GM19328 (cell line): ENCODE measurements at regions not wholly inside any gene's neighbourhood (a gene's known extent, or its start where the extent isn't known, plus 50 kb on each side); places are given as distances from the start of the nearest gene placed in this dataset.

ENCODE experiments used
- ATAC-seq: cut with Tn5 transposase; IDR thresholded peaks from one replicate; pipeline ENCODE4 v1.9.1; 2021; ENCODE audit warnings: mild to moderate bottlenecking, moderate library complexity; ENCODE audit not compliant: unreplicated experiment

DNA sequence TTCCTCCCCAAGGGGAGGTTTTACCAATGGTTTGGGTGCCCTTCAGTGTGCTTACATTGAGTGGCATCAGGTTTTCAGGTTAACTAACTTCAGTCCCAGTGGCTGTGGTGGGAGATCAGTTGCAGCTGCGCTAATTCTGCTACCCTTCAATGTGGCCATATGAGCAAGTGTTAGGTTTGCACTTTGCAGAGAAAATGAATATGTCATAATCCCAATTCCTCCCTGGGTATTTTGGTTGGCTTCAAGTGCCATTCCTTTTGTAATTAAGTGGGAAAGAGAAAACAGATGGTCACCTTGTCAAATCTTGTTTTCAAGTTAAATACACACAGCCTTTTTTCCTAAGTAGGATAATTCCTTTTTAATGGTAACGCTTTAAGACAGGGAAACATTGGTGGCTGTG lies 236.2 kb downstream of the TLE4 start:
- no peak for ATAC-seq

- ATAC-seq = no peak
Observed at GRCh38 chr9:79806086-79806485, 234.3 kb downstream of the TLE4 start.

DNA sequence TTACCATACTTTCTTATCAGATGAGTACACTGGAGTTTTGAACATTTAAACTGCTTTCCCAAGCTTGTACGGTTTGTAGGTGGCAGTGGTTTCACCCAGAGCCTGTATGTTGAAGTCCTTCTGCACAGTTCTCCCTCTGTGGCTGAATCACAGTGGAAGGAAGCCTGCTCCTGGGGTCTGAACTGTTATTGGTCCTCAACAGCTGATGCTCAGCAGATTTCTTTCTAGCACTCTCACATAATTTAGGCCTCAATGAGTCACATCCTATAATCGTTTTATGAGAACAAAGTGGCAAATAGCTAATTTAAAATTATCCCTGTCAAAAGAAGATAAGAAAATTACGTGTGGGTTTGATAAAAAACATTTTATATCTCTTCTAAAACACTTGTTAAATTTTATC lies 229.7 kb downstream of the TLE4 start:
- no peak for ATAC-seq

DNA sequence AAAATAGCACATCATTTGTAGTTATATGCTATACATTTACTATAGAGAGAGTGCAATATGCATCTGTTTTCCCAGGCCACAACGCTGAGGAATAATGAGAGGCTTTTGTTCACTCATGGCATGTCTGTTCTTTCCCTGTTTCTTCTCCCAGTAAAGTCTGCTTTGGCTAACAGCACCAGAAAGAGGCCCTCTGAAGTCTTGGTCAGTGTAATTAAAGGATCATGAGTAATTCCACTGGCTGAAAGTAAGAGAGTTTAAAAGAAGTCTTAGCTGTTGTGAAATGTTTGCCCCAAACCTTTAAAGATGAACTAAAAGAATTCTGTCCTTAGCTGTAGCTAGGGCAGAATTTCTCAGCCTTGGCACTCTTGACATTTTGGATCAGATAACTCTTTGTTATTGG lies 228.8 kb downstream of the TLE4 start:
- no peak for ATAC-seq

DNA sequence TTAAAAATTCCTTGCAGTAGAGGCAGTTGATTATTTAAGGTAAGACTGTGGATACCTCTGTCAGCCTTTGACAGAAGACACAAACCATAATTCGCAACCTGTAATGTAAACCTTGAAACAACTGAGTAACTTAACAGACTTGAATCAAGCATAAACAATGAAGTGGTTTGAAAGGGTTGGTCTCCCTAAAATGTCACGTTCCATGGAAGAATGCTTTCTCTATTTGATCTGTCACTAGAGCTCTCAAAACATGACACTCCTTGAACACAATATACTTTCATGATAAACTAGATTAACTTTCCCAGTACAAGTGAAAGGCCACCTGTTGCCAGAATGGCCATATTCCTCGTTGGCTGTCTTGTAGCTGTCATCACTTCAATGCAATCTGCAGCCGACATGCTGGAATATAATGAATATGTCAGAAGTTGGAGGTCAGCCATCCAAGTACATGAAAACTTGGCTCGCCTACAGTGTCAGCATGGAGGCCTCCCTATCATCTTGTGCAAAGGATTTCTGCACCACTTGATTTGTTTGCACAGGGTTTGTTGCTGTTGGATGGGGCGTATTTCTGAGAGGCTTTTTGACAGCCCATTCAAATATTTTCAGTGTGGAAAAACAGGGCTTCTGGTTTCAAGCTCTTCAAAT lies 228.0 kb downstream of the TLE4 start:
- no peak for ATAC-seq

DNA sequence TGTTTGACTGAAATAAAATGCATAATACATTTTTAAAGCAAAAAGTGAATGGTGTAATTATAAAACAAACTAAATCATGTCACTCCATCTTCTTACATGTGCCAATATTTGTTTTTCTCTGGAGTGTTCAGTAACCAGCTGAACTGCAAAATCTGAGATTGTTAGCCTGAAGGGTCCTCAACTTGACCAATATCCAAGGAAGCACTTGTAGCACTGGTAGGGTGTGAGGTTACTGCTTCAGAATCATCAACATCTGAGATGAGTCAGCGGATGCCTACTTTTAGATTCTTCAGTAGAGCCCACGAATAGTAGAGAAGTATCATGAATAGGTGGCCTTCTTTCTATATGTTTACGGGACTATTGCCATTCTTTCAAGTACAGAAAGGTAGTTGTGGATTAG lies 226.7 kb downstream of the TLE4 start:
- no peak for ATAC-seq

- no peak for ATAC-seq
Observed at GRCh38 chr9:79796411-79796810, 224.6 kb downstream of the TLE4 start.

- no peak for ATAC-seq
Observed at GRCh38 chr9:79788662-79789061, 216.9 kb downstream of the TLE4 start.

- no peak for ATAC-seq
Observed at GRCh38 chr9:79781263-79781662, 209.5 kb downstream of the TLE4 start.

DNA sequence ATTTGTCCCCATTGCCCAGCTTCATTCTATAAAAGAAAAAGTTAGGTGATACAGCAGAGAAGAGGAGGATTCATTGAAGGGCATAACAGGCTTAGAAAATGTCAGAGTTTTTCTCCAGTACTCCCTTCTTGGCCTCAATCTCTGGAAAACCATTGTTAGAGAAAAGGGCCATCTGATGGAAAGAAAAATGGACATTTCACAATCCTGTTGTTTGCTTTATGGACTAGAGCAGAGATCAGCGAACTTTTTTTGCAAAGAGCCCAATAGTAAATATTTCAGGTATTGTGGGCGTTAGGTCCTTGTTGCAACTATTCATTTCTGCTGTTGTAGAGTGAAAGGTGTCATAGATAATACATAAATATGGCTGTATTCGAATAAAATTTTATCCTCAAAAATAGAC lies 208.8 kb downstream of the TLE4 start:
- ATAC-seq = no peak

DNA sequence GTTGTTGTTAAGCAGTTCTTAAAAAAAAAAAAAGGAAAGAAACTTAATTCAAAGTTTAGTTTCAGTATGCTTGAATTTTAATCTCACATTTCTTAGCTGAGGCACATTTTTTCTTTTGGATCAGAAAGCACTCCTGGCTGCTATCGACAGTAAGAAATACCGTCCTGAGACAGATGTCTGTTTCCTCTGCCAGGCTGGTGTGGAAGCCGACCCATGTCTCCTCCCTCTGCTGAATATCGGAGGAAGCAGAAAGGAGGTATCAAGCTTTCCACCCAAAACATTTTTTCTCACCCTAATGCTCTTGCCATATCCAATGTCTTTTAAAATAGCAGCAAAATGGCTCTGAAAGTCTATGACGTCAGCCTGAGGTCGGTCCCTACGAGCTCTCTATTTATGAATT lies 208.1 kb downstream of the TLE4 start:
- ATAC-seq = no peak

DNA sequence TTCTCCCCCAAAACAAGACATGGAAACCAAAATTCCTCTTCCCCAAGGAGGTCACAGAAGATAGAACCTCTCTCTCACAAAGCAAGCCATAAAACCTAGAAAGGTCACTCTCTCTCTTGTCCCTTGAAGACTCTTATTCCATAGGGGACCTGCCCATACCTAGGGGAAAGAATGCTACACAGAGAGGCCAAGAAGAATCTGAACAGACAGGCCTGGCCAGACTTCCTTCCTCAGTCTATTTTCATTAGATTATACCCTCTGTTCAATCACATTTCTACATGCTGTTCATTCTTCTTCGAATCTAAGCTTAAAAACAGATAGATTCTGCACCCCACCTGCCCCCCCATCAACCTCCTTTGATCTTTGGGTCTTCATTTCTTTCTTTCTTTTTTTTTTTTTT lies 206.8 kb downstream of the TLE4 start:
- no peak for ATAC-seq

DNA sequence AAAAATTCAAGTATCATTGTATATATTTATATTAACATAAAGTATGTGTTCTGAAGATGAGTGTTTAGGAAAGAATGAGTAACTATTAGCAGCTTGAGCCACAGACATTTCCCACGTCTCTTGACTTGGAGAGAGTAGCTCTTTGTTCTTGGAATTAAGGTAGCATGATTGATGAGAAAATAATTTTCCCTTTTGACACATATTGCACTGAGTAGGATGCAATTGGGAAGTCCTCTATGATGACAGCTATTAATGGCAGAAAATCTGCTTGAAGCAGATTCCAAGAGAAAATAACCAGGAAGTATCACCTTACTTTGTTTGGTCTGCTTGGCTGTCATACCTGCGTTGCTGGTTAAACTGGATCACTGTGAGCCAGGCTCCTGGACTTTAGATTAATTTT lies 204.8 kb downstream of the TLE4 start:
- ATAC-seq = no peak
